ENCODE measurements at regions not wholly inside any gene's neighbourhood (a gene's known extent, or its start where the extent isn't known, plus 50 kb on each side); places are given as distances from the start of the nearest gene placed in this dataset. TPM values are rescaled to one million over a fixed set of nuclear protein-coding genes. Genes with fewer than 3 reads are reported as not detected.

Small RNA genes in the stretch of these regions (small RNA-seq; reads per million reads assigned to genes)
- not detected for gene MIR4719

Measured in occipital lobe (tissue), 1 donor.